Panc1 (cell line): ENCODE measurements at regions not wholly inside any gene's neighbourhood (a gene's known extent, or its start where the extent isn't known, plus 50 kb on each side); places are given as distances from the start of the nearest gene placed in this dataset.

Experiments used
- ATAC-seq: fragments of 200-7000 bp; cut with Tn5 transposase; 2 replicates; pipeline ENCODE4 v1.9.1; 2020; ENCODE audit warnings: mild to moderate bottlenecking, moderate library complexity
- BruUV-seq: library from RNA; stranded (reverse); fragments of 400-500 nt; replicated peaks from 2 replicates; lab custom pipeline; 2021; lab: Mats Ljungman, UMichigan
- CTCF ChIA-PET: fragments of 300-600 bp; sonication (Branson Sonifier 250); formaldehyde crosslinking; loops from one replicate; lab custom pipeline; 2022; ENCODE audit warnings: antibody characterized with exemption; lab: Charles Lee
- POLR2A ChIA-PET: fragments of 300-600 bp; sonication (Branson Sonifier 250); formaldehyde crosslinking; loops from one replicate; lab custom pipeline; 2022; ENCODE audit warnings: antibody characterized with exemption; lab: Charles Lee
- DNase-seq: peaks from one replicate; pipeline ENCODE4 v3.0.0-alpha.2; 2010; ENCODE audit warnings: low read depth, low spot score
- H3K27ac ChIP-seq: 2 replicates; pipeline ENCODE4 v1.5.1; 2011; ENCODE audit warnings: mild to moderate bottlenecking, low read length, inconsistent platforms
- H3K27me3 ChIP-seq: fragments of 200-500 bp; sonication (Bioruptor generic); 2 replicates; pipeline ENCODE4 v1.6.0; 2014; ENCODE audit warnings: low read length, inconsistent platforms; ENCODE audit not compliant: control insufficient read depth, insufficient read depth
- H3K36me3 ChIP-seq: fragments of 200-500 bp; sonication (Bioruptor generic); 2 replicates; pipeline ENCODE4 v1.5.1; 2014; ENCODE audit warnings: inconsistent platforms, mild to moderate bottlenecking, low read length, moderate library complexity; ENCODE audit not compliant: control insufficient read depth, insufficient read depth
- H3K4me1 ChIP-seq: 2 replicates; pipeline ENCODE4 v1.5.1; 2011; ENCODE audit warnings: inconsistent platforms, mild to moderate bottlenecking, low read length, moderate library complexity; ENCODE audit not compliant: control insufficient read depth, insufficient read depth
- H3K4me3 ChIP-seq, 2 experiments: 2 replicates each; pipeline ENCODE4 v1.5.1; 2011 to 2012; ENCODE audit warnings: low read depth in 2 of 2, low read length in 2 of 2, mild to moderate bottlenecking in 2 of 2, inconsistent platforms in 1 of 2, moderate library complexity in 1 of 2
- H3K9me3 ChIP-seq: fragments of 200-500 bp; sonication (Bioruptor generic); 2 replicates; pipeline ENCODE4 v1.5.1; 2014; ENCODE audit warnings: low read depth, mild to moderate bottlenecking, inconsistent platforms, low read length, moderate library complexity; ENCODE audit not compliant: control insufficient read depth, insufficient read depth
- POLR2AphosphoS5 ChIP-seq: IDR thresholded peaks from 2 replicates; pipeline ENCODE4 v1.6.1; 2012; ENCODE audit warnings: mild to moderate bottlenecking, low read depth, low read length, moderate library complexity
- SIN3A ChIP-seq: IDR thresholded peaks from 2 replicates; pipeline ENCODE4 v1.6.1; 2012; ENCODE audit warnings: low read depth, mild to moderate bottlenecking, low read length, moderate library complexity, borderline replicate concordance; ENCODE audit not compliant: insufficient read depth
- TCF7L2 ChIP-seq: IDR thresholded peaks from 2 replicates; pipeline ENCODE4 v1.6.1; 2011; ENCODE audit warnings: mild to moderate bottlenecking, low read depth, low read length, inconsistent platforms
- in situ Hi-C: cut with HindIII; loops from 2 replicates; pipeline ENCODE4 v1.10.0; 2016; ENCODE audit warnings: low sequenced_read_pairs, low pct_unique_long_range_greater_than_20kb
- intact Hi-C: fragments of 100-400 bp; cut with micrococcal nuclease; formaldehyde crosslinking; loops from one replicate; pipeline ENCODE4 v1.10.0; 2022; ENCODE audit not compliant: unreplicated experiment
- TF ChIP-seq, protein P1 (sequence below), 2 experiments: IDR thresholded peaks; 2 replicates each; pipeline ENCODE4 v1.6.1; 2011 to 2012; ENCODE audit warnings: low read depth in 2 of 2, control low read depth in 1 of 2, low read length in 1 of 2, mild to moderate bottlenecking in 1 of 2, moderate library complexity in 1 of 2; ENCODE audit not compliant: insufficient read depth in 1 of 2
- TF ChIP-seq, protein P2 (sequence below): fragments of 450-650 bp; IDR thresholded peaks from 2 replicates; pipeline ENCODE4 v1.5.1; 2017; ENCODE audit warnings: mild to moderate bottlenecking

DNA sequence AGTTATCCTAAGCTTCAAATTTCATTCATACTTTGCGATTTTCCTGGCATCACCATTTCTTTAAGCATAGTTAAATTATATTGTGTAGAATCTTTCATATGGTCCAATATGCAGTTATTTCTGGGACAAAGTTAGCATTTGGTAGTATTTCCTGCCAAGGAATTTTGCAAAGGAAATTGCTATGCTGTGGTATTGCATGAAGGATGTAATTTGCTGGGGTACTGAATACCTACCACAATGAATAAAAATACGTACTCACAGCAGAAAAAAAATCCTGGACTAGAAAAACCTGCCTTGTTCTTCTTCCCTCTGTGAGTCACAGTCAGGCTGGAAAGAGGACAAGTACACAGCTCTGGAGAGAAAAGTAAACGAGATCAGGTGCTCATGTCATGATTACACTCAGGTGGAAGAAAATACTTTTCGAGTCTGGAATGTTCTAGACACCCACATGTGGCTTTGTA, 241.2 kb downstream of the PTBP2 start:
- no peaks in the 10 kb centered on the region for H3K36me3 ChIP-seq
- DNase-seq (no peak), ATAC-seq (no peak)
- H3K9me3 ChIP-seq, result no peaks in the 10 kb centered on the region
- H3K4me1 ChIP-seq, result no peaks in the 10 kb centered on the region
- no peak overlapping the region for H3K4me3 ChIP-seq
- BruUV-seq, result no TSS peak
- intact Hi-C loops (loop anchor here (10.0 kb wide), 3 partner anchors 222 to 1092 kb away; no protein-coding TSS in a partner anchor), in situ Hi-C loops (no loop called here)
- H3K27me3 ChIP-seq, result no peaks in the 10 kb centered on the region
- POLR2A ChIA-PET, result no interaction called here
- TF ChIP-seq, protein P1, sequence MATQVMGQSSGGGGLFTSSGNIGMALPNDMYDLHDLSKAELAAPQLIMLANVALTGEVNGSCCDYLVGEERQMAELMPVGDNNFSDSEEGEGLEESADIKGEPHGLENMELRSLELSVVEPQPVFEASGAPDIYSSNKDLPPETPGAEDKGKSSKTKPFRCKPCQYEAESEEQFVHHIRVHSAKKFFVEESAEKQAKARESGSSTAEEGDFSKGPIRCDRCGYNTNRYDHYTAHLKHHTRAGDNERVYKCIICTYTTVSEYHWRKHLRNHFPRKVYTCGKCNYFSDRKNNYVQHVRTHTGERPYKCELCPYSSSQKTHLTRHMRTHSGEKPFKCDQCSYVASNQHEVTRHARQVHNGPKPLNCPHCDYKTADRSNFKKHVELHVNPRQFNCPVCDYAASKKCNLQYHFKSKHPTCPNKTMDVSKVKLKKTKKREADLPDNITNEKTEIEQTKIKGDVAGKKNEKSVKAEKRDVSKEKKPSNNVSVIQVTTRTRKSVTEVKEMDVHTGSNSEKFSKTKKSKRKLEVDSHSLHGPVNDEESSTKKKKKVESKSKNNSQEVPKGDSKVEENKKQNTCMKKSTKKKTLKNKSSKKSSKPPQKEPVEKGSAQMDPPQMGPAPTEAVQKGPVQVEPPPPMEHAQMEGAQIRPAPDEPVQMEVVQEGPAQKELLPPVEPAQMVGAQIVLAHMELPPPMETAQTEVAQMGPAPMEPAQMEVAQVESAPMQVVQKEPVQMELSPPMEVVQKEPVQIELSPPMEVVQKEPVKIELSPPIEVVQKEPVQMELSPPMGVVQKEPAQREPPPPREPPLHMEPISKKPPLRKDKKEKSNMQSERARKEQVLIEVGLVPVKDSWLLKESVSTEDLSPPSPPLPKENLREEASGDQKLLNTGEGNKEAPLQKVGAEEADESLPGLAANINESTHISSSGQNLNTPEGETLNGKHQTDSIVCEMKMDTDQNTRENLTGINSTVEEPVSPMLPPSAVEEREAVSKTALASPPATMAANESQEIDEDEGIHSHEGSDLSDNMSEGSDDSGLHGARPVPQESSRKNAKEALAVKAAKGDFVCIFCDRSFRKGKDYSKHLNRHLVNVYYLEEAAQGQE (IDR thresholded peaks at IDR 0.05; ENCODE audit: insufficient read depth in 1 of 2, low read depth in 2 of 2, low read length in 1 of 2), result no peak
- TF ChIP-seq POLR2AphosphoS5 (no peak), SIN3A (no peak), TCF7L2 (no peak)
- TF ChIP-seq, protein P2, sequence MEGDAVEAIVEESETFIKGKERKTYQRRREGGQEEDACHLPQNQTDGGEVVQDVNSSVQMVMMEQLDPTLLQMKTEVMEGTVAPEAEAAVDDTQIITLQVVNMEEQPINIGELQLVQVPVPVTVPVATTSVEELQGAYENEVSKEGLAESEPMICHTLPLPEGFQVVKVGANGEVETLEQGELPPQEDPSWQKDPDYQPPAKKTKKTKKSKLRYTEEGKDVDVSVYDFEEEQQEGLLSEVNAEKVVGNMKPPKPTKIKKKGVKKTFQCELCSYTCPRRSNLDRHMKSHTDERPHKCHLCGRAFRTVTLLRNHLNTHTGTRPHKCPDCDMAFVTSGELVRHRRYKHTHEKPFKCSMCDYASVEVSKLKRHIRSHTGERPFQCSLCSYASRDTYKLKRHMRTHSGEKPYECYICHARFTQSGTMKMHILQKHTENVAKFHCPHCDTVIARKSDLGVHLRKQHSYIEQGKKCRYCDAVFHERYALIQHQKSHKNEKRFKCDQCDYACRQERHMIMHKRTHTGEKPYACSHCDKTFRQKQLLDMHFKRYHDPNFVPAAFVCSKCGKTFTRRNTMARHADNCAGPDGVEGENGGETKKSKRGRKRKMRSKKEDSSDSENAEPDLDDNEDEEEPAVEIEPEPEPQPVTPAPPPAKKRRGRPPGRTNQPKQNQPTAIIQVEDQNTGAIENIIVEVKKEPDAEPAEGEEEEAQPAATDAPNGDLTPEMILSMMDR, result no peak
- CTCF ChIA-PET, result no interaction called here
- no peak overlapping the region for H3K27ac ChIP-seq

DNA sequence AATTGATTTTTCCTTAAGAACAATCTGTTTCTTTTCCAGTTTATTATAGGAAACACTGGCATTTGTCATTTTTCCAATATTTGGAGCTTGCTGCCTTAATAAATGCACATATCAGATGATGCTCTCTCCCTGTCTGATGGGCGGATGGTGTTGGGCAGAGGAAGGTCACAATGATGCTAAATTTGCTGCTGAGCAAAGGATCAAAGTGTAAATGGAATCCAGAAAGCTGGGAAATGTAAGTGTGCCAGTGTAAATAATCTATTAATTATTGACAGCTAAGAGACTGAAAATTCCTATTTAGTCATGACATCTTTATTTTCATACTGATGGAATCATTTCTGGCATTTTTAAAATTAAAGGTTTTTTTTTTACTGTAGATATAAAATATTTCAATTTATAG, 243.2 kb downstream of the PTBP2 start:
- TF ChIP-seq TCF7L2, result no peak
- TF ChIP-seq, protein P1 (IDR thresholded peaks at IDR 0.05; ENCODE audit: insufficient read depth in 1 of 2, low read depth in 2 of 2, low read length in 1 of 2), result no peak
- TF ChIP-seq, protein P2, result no peak
- TF ChIP-seq SIN3A, result no peak
- TF ChIP-seq POLR2AphosphoS5, result no peak
- CTCF ChIA-PET, result interaction anchor here (0.7 kb wide), 1 partner anchor 637 kb away, joined by 3 read pairs; no protein-coding TSS in a partner anchor
- Histone ChIP-seq H3K4me3 (no peak overlapping the region), H3K4me1 (no peaks in the 10 kb centered on the region), H3K27ac (no peak overlapping the region), H3K36me3 (no peaks in the 10 kb centered on the region), H3K9me3 (no peaks in the 10 kb centered on the region), H3K27me3 (no peaks in the 10 kb centered on the region)
- no TSS peak for BruUV-seq
- no peak for ATAC-seq
- no peak for DNase-seq
- in situ Hi-C loops, result no loop called here
- intact Hi-C loops, result loop anchor here (10.0 kb wide), 3 partner anchors 220 to 1090 kb away; no protein-coding TSS in a partner anchor
- POLR2A ChIA-PET, result no interaction called here
